ENCODE measurements at regions not wholly inside any gene's neighbourhood (a gene's known extent, or its start where the extent isn't known, plus 50 kb on each side); places are given as distances from the start of the nearest gene placed in this dataset.

DNA sequence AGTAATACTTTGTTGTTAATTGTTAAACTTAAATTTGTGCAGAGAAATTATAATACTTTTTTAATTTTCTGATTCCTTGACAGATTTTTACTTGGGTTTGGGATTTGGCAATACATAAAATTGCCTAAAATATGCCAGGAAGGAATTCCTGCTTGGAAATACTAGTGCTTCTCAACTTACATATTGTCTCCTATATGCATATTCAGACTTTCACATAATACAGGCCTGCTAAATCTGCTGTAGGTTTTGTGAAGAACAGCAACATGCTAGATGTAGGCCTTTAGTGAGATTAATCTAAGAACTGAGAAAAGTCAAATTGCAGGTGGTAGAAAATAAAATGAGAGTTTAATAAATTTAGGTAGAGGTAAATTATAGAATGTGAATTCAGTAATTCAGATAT lies 468.5 kb upstream of the MIS18BP1 start:
- H3K27ac ChIP-seq: no peak overlapping the region
- TF ChIP-seq ZFX (IDR thresholded peaks at IDR 0.05; ENCODE audit: borderline replicate concordance): no peak
- no peak for TF ChIP-seq CTCF (IDR thresholded peaks at IDR 0.05)

- TF ChIP-seq CTCF (IDR thresholded peaks at IDR 0.05): peak; percentile 21; the same call in 1 of the 2 replicates
- TF ChIP-seq ZFX (IDR thresholded peaks at IDR 0.05; ENCODE audit: borderline replicate concordance): no peak
- no peak overlapping the region for H3K27ac ChIP-seq
Measured at GRCh38 chr14:45716572-45716971, 463.6 kb upstream of the MIS18BP1 start.

DNA sequence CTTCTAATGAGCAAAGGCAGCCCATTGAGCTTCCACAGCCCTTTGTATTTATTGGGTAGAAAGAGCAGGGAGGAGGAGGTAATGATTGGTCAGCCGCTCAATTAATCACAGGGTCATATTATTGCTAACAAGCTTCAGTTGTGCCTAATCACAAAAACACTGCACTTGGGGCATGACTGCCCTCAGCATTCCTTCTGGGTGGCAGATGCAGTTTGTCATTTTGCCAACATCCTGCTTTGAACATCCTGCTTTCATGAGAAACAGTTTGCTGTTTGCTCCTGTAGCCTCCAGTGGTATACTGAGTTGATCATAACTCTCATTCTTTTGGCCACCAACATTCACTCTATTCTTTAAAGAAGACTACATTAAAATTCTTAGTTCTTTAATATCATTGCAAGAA lies 462.9 kb upstream of the MIS18BP1 start:
- TF ChIP-seq CTCF (IDR thresholded peaks at IDR 0.05): no peak
- no peak for TF ChIP-seq ZFX (IDR thresholded peaks at IDR 0.05; ENCODE audit: borderline replicate concordance)
- no peak overlapping the region for H3K27ac ChIP-seq

GRCh38 chr14:45709541-45709940 lies 456.5 kb upstream of the MIS18BP1 start:
- no peak overlapping the region for H3K27ac ChIP-seq
- TF ChIP-seq ZFX (IDR thresholded peaks at IDR 0.05; ENCODE audit: borderline replicate concordance) (no peak), CTCF (IDR thresholded peaks at IDR 0.05) (no peak)

- no peak for TF ChIP-seq CTCF (IDR thresholded peaks at IDR 0.05)
- TF ChIP-seq ZFX (IDR thresholded peaks at IDR 0.05; ENCODE audit: borderline replicate concordance): no peak
- H3K27ac ChIP-seq: peak overlapping the region; percentile 69
Measured at GRCh38 chr14:45705940-45706534, 453.0 kb upstream of the MIS18BP1 start.

- peak overlapping the region; percentile 54 for H3K27ac ChIP-seq
Measured at GRCh38 chr14:45699471-45699870, 446.5 kb upstream of the MIS18BP1 start.

More at GRCh38 chr14:45699471-45699870, 446.5 kb upstream of the MIS18BP1 start:
- no peak for TF ChIP-seq CTCF (IDR thresholded peaks at IDR 0.05)
- TF ChIP-seq ZFX (IDR thresholded peaks at IDR 0.05; ENCODE audit: borderline replicate concordance): no peak

Data from 22Rv1 (cell line).